Fibroblast of skin of left quadriceps (primary cell): ENCODE measurements at regions not wholly inside any gene's neighbourhood (a gene's known extent, or its start where the extent isn't known, plus 50 kb on each side); places are given as distances from the start of the nearest gene placed in this dataset.
"Not testable (repeated sequence)": the region's sequence is repeated elsewhere in the genome, so short reads cannot be mapped to it uniquely, and the experiment has no call there.

Source experiments
- DNase-seq, 2 experiments: peaks; one replicate each; pipeline ENCODE4 v3.0.0-alpha.2; 2013; ENCODE audit warnings: low read depth in 2 of 2

GRCh38 chr7:1300206-1300605 lies 67.5 kb downstream of the UNCX start:
- DNase-seq = no peak

GRCh38 chr7:1300636-1301035 lies 68.0 kb downstream of the UNCX start:
- no peak for DNase-seq

- DNase-seq = no peak
These were observed 68.6 kb downstream of the UNCX start for GRCh38 chr7:1301054-1301881.

GRCh38 chr7:1301882-1302251 lies 69.2 kb downstream of the UNCX start:
- DNase-seq = no peak

GRCh38 chr7:1302936-1303335 lies 70.3 kb downstream of the UNCX start:
- DNase-seq = no peak

- DNase-seq = not testable (repeated sequence)
These were observed 71.3 kb downstream of the UNCX start for GRCh38 chr7:1304011-1304410.

GRCh38 chr7:1305873-1306272 lies 73.2 kb downstream of the UNCX start:
- no peak for DNase-seq

GRCh38 chr7:1307828-1308227 lies 75.2 kb downstream of the UNCX start:
- DNase-seq = no peak

- DNase-seq = no peak
These were observed 76.6 kb downstream of the UNCX start for GRCh38 chr7:1309290-1309689.

GRCh38 chr7:1309996-1310395 lies 77.3 kb downstream of the UNCX start:
- DNase-seq = no peak

- DNase-seq = no peak
These were observed 78.3 kb downstream of the UNCX start for GRCh38 chr7:1310936-1311335.

- DNase-seq = no peak
These were observed 78.9 kb downstream of the UNCX start for GRCh38 chr7:1311406-1312135.

GRCh38 chr7:1312136-1313070 lies 79.7 kb downstream of the UNCX start:
- DNase-seq = no peak

- no peak for DNase-seq
These were observed 80.9 kb downstream of the UNCX start for GRCh38 chr7:1313613-1314012.

GRCh38 chr7:1314021-1314907 lies 81.6 kb downstream of the UNCX start:
- no peak for DNase-seq

- DNase-seq = no peak
These were observed 82.3 kb downstream of the UNCX start for GRCh38 chr7:1314908-1315450.

- DNase-seq = no peak
These were observed 83.4 kb downstream of the UNCX start for GRCh38 chr7:1316086-1316485.

- DNase-seq = no peak
These were observed 85.0 kb downstream of the UNCX start for GRCh38 chr7:1317646-1318045.

GRCh38 chr7:1318051-1318450 lies 85.4 kb downstream of the UNCX start:
- DNase-seq = no peak

GRCh38 chr7:1318661-1319060 lies 86.0 kb downstream of the UNCX start:
- DNase-seq = no peak
